DND-41 (cell line): ENCODE measurements at regions not wholly inside any gene's neighbourhood (a gene's known extent, or its start where the extent isn't known, plus 50 kb on each side); places are given as distances from the start of the nearest gene placed in this dataset.

Experiments
- EZH2 ChIP-seq: IDR thresholded peaks from 3 replicates; pipeline ENCODE4 v1.6.1; 2012; ENCODE audit warnings: borderline replicate concordance, low read depth, mild to moderate bottlenecking, moderate library complexity, low read length, inconsistent platforms; ENCODE audit not compliant: severe bottlenecking
- TF ChIP-seq, protein P1 (sequence below): IDR thresholded peaks from 2 replicates; pipeline ENCODE4 v1.5.1; 2012; ENCODE audit warnings: borderline replicate concordance, low read length, moderate library complexity, mild to moderate bottlenecking; ENCODE audit not compliant: poor library complexity, severe bottlenecking; ENCODE audit errors: extremely low read depth

DNA sequence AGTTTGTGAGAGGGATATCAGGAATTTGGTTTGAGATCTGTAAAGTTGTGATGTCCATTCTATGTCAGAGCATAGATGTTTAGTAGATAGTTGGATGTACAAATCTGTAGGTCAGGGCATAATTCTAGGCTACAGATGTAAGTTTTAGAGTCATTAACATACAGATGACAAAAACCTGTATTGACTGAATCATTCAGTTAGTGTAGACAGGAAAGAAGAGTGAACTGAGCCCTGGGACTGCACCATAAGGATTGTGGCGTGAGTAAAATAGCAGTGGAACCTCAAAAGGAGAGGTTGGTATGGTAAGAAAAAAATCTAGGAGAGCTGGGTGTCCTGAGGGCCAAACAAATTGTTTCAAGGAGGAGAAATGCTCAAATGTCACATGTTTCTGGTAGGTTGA is 73.1 kb upstream of the RPRM start:
- TF ChIP-seq, protein P1, sequence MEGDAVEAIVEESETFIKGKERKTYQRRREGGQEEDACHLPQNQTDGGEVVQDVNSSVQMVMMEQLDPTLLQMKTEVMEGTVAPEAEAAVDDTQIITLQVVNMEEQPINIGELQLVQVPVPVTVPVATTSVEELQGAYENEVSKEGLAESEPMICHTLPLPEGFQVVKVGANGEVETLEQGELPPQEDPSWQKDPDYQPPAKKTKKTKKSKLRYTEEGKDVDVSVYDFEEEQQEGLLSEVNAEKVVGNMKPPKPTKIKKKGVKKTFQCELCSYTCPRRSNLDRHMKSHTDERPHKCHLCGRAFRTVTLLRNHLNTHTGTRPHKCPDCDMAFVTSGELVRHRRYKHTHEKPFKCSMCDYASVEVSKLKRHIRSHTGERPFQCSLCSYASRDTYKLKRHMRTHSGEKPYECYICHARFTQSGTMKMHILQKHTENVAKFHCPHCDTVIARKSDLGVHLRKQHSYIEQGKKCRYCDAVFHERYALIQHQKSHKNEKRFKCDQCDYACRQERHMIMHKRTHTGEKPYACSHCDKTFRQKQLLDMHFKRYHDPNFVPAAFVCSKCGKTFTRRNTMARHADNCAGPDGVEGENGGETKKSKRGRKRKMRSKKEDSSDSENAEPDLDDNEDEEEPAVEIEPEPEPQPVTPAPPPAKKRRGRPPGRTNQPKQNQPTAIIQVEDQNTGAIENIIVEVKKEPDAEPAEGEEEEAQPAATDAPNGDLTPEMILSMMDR: no peak
- no peak for TF ChIP-seq EZH2
